HG02981 (cell line): ENCODE measurements at regions not wholly inside any gene's neighbourhood (a gene's known extent, or its start where the extent isn't known, plus 50 kb on each side); places are given as distances from the start of the nearest gene placed in this dataset.
A peak's percentile ranks its signal among the peaks of the same experiment; 100 is the strongest.

Experiments
- ATAC-seq: cut with Tn5 transposase; IDR thresholded peaks from one replicate; pipeline ENCODE4 v1.9.1; 2021; ENCODE audit warnings: mild to moderate bottlenecking, moderate library complexity; ENCODE audit not compliant: unreplicated experiment

DNA sequence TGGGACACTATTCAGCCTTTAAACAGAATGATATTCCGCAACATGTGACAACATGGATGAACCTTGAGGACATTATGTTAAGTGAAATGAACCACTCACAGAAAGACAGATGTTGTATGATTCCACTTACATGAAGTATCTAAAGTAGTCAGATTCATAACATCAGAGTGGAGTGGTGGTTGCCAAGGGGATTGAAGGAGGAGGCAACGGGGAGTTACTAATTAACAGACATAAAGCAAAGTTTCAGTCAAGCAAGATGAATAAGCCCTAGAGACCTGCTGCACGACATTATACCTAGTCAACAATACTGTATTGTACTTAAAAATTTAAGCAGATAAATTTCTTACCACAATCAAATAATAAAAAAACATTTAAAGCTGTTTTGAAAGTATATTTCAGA is 105.0 kb upstream of the NR0B1 start:
- ATAC-seq, result peak; percentile 79

DNA sequence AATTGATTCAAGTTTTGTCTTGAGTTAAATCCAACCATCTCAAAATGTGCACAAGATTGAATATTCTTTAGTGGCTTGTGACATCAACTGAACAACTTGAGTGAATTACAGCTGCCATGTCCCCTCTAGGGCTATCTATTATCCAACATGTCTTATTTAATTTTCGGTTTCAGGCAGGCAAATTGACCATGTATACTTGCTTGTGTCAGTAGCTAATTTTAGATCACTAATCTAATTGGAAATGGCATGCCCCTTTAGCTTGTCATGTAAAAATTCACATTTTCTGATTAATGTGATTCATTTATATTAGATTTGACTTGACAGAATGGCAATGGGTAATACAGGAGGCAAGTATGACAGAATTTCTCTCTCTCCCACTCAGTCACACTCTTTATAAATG is 93.2 kb upstream of the NR0B1 start:
- no peak for ATAC-seq

DNA sequence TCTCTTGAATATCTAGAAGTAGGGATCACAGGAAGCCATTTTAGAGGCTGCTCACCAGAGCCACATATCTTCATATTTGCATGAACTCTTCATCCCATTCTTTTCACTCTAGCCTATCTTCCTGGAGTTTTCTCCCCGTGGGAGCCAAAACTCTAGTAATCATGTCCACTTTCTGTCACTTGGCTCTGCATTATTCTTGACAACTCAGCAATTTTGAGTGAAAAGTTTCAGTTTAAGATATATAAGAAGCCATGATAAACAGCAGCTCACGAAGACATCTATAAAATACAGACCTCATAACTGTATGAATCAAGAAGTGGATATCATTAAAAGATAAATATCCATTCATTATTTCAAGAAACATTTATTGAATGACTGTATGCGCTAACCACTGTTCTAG is 79.1 kb upstream of the NR0B1 start:
- ATAC-seq, result no peak

DNA sequence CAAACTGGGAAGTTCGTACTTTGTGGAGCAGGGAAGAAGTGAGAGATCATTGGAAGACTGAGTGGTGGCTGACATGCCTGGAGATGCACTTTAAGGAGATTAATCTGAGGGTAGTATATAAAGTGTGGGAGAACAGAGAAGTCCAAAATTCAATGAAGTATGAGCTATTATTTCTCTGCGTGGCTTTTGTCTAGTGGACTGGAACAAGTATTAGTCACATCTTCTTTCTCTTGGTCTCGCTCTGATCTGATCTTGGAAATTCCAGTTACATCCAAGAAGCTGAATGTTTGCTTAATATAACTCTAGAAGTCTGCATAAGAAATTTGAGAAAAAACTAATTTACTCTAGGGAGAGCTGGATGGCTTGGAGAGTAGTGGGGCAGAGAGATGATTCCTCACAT is 64.8 kb upstream of the NR0B1 start:
- no peak for ATAC-seq

DNA sequence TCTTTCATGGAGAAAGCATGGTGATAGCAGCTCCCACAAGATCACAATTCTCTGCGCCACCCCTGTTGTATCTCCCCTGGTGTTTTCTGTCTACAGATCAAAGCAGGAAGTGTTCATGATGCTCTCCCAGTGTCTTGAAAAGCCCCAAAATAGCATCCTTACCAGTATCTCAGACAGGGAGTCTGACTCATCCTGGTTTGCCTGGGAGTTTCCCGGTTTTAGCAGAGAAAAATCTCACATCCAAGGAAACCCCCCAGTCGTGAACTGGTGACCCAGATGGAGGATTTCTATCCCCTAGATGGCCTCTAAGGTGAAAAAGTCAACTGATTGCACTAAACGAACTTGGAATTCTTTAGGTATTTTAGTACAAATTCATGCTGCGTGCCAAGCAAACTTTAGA is 64.3 kb upstream of the NR0B1 start:
- ATAC-seq, result no peak

DNA sequence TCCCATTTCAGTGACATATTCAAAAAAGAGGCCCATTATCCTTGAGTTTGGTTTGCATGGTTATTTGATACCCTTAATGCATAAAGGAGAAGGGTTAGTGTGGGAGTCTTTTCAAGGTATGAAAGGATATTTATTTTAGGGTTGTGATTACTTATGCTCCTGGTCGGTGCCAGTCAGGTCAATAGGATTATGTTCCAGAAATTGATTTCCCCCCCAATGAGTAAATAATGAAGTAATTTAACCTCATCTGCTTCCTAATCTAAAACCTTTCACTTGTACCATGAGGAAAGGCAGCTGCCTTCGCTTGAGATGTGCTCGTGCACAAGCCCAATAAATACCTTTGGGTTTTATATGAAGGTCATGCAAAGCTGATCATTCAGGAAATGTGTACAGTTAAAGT is 55.0 kb upstream of the NR0B1 start:
- ATAC-seq, result no peak
